ENCODE measurements at regions not wholly inside any gene's neighbourhood (a gene's known extent, or its start where the extent isn't known, plus 50 kb on each side); places are given as distances from the start of the nearest gene placed in this dataset.
"Not testable (repeated sequence)": the region's sequence is repeated elsewhere in the genome, so short reads cannot be mapped to it uniquely, and the experiment has no call there.

GRCh38 chr21:5079361-5079760 lies 5442.0 kb upstream of the TPTE start:
- H3K9ac ChIP-seq (ENCODE audit: low read depth, low read length); H3K9me1 ChIP-seq (ENCODE audit: insufficient read depth, low read length); intact Hi-C loops (cut with micrococcal nuclease); H4K20me1 ChIP-seq (ENCODE audit: insufficient read depth, low read length); H3K79me1 ChIP-seq (ENCODE audit: low read depth in 1 of 2, low read length in 2 of 2); H3K4me3 ChIP-seq (ENCODE audit: insufficient read depth, low read depth, low read length); POLR2A ChIA-PET (ENCODE audit: unreplicated experiment); dilution Hi-C loops (cut with HindIII; ENCODE audit: low sequenced_read_pairs, unreplicated experiment); H3K23ac ChIP-seq (ENCODE audit: low read depth, low read length); DNase-seq; H3K4ac ChIP-seq (ENCODE audit: low read depth, low read length); H3K27me3 ChIP-seq (ENCODE audit: control insufficient read depth, insufficient read depth, low read length); H3K14ac ChIP-seq (replicated peaks; ENCODE audit: low read depth, low read length); H3K9me3 ChIP-seq (ENCODE audit: control insufficient read depth, insufficient read depth, low read length); H3K18ac ChIP-seq (ENCODE audit: low read depth, low read length); H2AK5ac ChIP-seq (ENCODE audit: low read depth, low read length); H3K4me2 ChIP-seq (ENCODE audit: low read depth, low read length); H3K27ac ChIP-seq (ENCODE audit: insufficient read depth, low read length); H3K36me3 ChIP-seq (ENCODE audit: control insufficient read depth, insufficient read depth, low read length); BruUV-seq (replicated peaks); CTCF ChIA-PET; in situ Hi-C loops (cut with MboI; ENCODE audit: low sequenced_read_pairs); H4K8ac ChIP-seq (ENCODE audit: low read depth in 2 of 2, low read length in 2 of 2); ATAC-seq (ENCODE audit: low read depth); H2AK9ac ChIP-seq (replicated peaks; ENCODE audit: low read depth, low read length, poor library complexity); H3K4me1 ChIP-seq (ENCODE audit: control insufficient read depth, insufficient read depth, low read length); H4K5ac ChIP-seq (ENCODE audit: low read depth, low read length); H2BK20ac ChIP-seq (ENCODE audit: low read depth, low read length); H2BK5ac ChIP-seq (ENCODE audit: low read depth, low read length, poor library complexity, severe bottlenecking); H2AFZ ChIP-seq (replicated peaks; ENCODE audit: low read length, poor library complexity); H2BK15ac ChIP-seq (ENCODE audit: low read depth, low read length); H3K56ac ChIP-seq (ENCODE audit: extremely low read depth, insufficient read depth, low read length); H4K91ac ChIP-seq (ENCODE audit: insufficient read depth, low read depth, low read length); H2BK120ac ChIP-seq (ENCODE audit: low read depth, low read length): not testable (repeated sequence)
- WGBS, 2 experiments (ENCODE audit: extremely low coverage in 2 of 2, insufficient read length in 1 of 2) = no CpG with 5 or more reads among the region's 8 CpGs

- H4K8ac ChIP-seq (ENCODE audit: low read depth in 2 of 2, low read length in 2 of 2); H3K27me3 ChIP-seq (ENCODE audit: control insufficient read depth, insufficient read depth, low read length); POLR2A ChIA-PET (ENCODE audit: unreplicated experiment); H3K27ac ChIP-seq (ENCODE audit: insufficient read depth, low read length); H2AK9ac ChIP-seq (replicated peaks; ENCODE audit: low read depth, low read length, poor library complexity); dilution Hi-C loops (cut with HindIII; ENCODE audit: low sequenced_read_pairs, unreplicated experiment); H2AFZ ChIP-seq (replicated peaks; ENCODE audit: low read length, poor library complexity); in situ Hi-C loops (cut with MboI; ENCODE audit: low sequenced_read_pairs); H4K20me1 ChIP-seq (ENCODE audit: insufficient read depth, low read length); H2BK20ac ChIP-seq (ENCODE audit: low read depth, low read length); H3K14ac ChIP-seq (replicated peaks; ENCODE audit: low read depth, low read length); H3K18ac ChIP-seq (ENCODE audit: low read depth, low read length); H3K36me3 ChIP-seq (ENCODE audit: control insufficient read depth, insufficient read depth, low read length); H3K4me2 ChIP-seq (ENCODE audit: low read depth, low read length); H3K4ac ChIP-seq (ENCODE audit: low read depth, low read length); H3K4me1 ChIP-seq (ENCODE audit: control insufficient read depth, insufficient read depth, low read length); H2AK5ac ChIP-seq (ENCODE audit: low read depth, low read length); H3K56ac ChIP-seq (ENCODE audit: extremely low read depth, insufficient read depth, low read length); H3K4me3 ChIP-seq (ENCODE audit: insufficient read depth, low read depth, low read length); DNase-seq; intact Hi-C loops (cut with micrococcal nuclease); H3K79me1 ChIP-seq (ENCODE audit: low read depth in 1 of 2, low read length in 2 of 2); H3K9me1 ChIP-seq (ENCODE audit: insufficient read depth, low read length); H2BK120ac ChIP-seq (ENCODE audit: low read depth, low read length); H2BK5ac ChIP-seq (ENCODE audit: low read depth, low read length, poor library complexity, severe bottlenecking); H3K9ac ChIP-seq (ENCODE audit: low read depth, low read length); H2BK15ac ChIP-seq (ENCODE audit: low read depth, low read length); H3K9me3 ChIP-seq (ENCODE audit: control insufficient read depth, insufficient read depth, low read length); CTCF ChIA-PET; H4K91ac ChIP-seq (ENCODE audit: insufficient read depth, low read depth, low read length); BruUV-seq (replicated peaks); ATAC-seq (ENCODE audit: low read depth); H3K23ac ChIP-seq (ENCODE audit: low read depth, low read length); H4K5ac ChIP-seq (ENCODE audit: low read depth, low read length): not testable (repeated sequence)
- WGBS, 2 experiments (ENCODE audit: extremely low coverage in 2 of 2, insufficient read length in 1 of 2) = no CpG with 5 or more reads among the region's 5 CpGs
Observed at GRCh38 chr21:5080015-5080414, 5441.4 kb upstream of the TPTE start.

Data from IMR-90 (cell line).